ENCODE measurements at regions not wholly inside any gene's neighbourhood (a gene's known extent, or its start where the extent isn't known, plus 50 kb on each side); places are given as distances from the start of the nearest gene placed in this dataset.

- DNase-seq (ENCODE audit: low read depth in 2 of 2), result no peak
These were observed 182.2 kb downstream of the GLI2 start for GRCh38 chr2:120917886-120918285.

GRCh38 chr2:120919216-120919615, 183.5 kb downstream of the GLI2 start:
- DNase-seq (ENCODE audit: low read depth in 2 of 2), result no peak

GRCh38 chr2:120919771-120920453, 184.2 kb downstream of the GLI2 start:
- DNase-seq (ENCODE audit: low read depth in 2 of 2), result no peak

GRCh38 chr2:120920454-120921148, 184.9 kb downstream of the GLI2 start:
- no peak for DNase-seq (ENCODE audit: low read depth in 2 of 2)

GRCh38 chr2:120921457-120921856, 185.8 kb downstream of the GLI2 start:
- DNase-seq (ENCODE audit: low read depth in 2 of 2), result no peak

GRCh38 chr2:120922571-120923332, 187.1 kb downstream of the GLI2 start:
- no peak for DNase-seq (ENCODE audit: low read depth in 2 of 2)

- no peak for DNase-seq (ENCODE audit: low read depth in 2 of 2)
These were observed 187.8 kb downstream of the GLI2 start for GRCh38 chr2:120923426-120923825.

GRCh38 chr2:120924924-120925323, 189.3 kb downstream of the GLI2 start:
- no peak for DNase-seq (ENCODE audit: low read depth in 2 of 2)

- no peak for DNase-seq (ENCODE audit: low read depth in 2 of 2)
These were observed 191.0 kb downstream of the GLI2 start for GRCh38 chr2:120926463-120927264.

- DNase-seq (ENCODE audit: low read depth in 2 of 2), result no peak
These were observed 191.6 kb downstream of the GLI2 start for GRCh38 chr2:120927265-120927628.

GRCh38 chr2:120929829-120930228, 194.2 kb downstream of the GLI2 start:
- no peak for DNase-seq (ENCODE audit: low read depth in 2 of 2)

GRCh38 chr2:120930236-120930635, 194.6 kb downstream of the GLI2 start:
- DNase-seq (ENCODE audit: low read depth in 2 of 2), result no peak

GRCh38 chr2:120930864-120931263, 195.2 kb downstream of the GLI2 start:
- DNase-seq (ENCODE audit: low read depth in 2 of 2), result no peak

- no peak for DNase-seq (ENCODE audit: low read depth in 2 of 2)
These were observed 196.8 kb downstream of the GLI2 start for GRCh38 chr2:120932472-120932871.

- no peak for DNase-seq (ENCODE audit: low read depth in 2 of 2)
These were observed 197.2 kb downstream of the GLI2 start for GRCh38 chr2:120932881-120933280.

GRCh38 chr2:120933693-120934573, 198.3 kb downstream of the GLI2 start:
- no peak for DNase-seq (ENCODE audit: low read depth in 2 of 2)

- no peak for DNase-seq (ENCODE audit: low read depth in 2 of 2)
These were observed 199.1 kb downstream of the GLI2 start for GRCh38 chr2:120934574-120935338.

- DNase-seq (ENCODE audit: low read depth in 2 of 2), result no peak
These were observed 200.0 kb downstream of the GLI2 start for GRCh38 chr2:120935339-120936313.
